Choroid plexus epithelial cell (primary cell): ENCODE measurements at regions not wholly inside any gene's neighbourhood (a gene's known extent, or its start where the extent isn't known, plus 50 kb on each side); places are given as distances from the start of the nearest gene placed in this dataset.
"Not testable (repeated sequence)": the region's sequence is repeated elsewhere in the genome, so short reads cannot be mapped to it uniquely, and the experiment has no call there.

Experiments used
- DNase-seq: peaks from one replicate; pipeline ENCODE4 v3.0.0-alpha.2; 2010; ENCODE audit warnings: low read depth
- H3K4me3 ChIP-seq: 2 replicates; pipeline ENCODE4 v1.5.1; 2011; ENCODE audit warnings: low read depth, mild to moderate bottlenecking, control low read depth, low read length, moderate library complexity
- CTCF ChIP-seq: conservative IDR thresholded peaks from 2 replicates; pipeline ENCODE4 v1.5.1; 2011; ENCODE audit warnings: low read depth, mild to moderate bottlenecking, control low read depth, inconsistent platforms, low read length, moderate library complexity

GRCh38 chr3:174547801-174548435, 311.2 kb upstream of the NAALADL2 start:
- peak; percentile 7 for DNase-seq
- no peak for TF ChIP-seq CTCF
- H3K4me3 ChIP-seq = no peak overlapping the region

GRCh38 chr3:174548841-174549623, 310.1 kb upstream of the NAALADL2 start:
- no peak for DNase-seq
- no peak for TF ChIP-seq CTCF
- no peak overlapping the region for H3K4me3 ChIP-seq

GRCh38 chr3:174581558-174581957, 277.6 kb upstream of the NAALADL2 start:
- peak; percentile 1 for DNase-seq
- no peak overlapping the region for H3K4me3 ChIP-seq
- TF ChIP-seq CTCF = no peak

- TF ChIP-seq CTCF = no peak
- no peak for DNase-seq
These were observed 275.7 kb upstream of the NAALADL2 start for GRCh38 chr3:174583396-174583795.

GRCh38 chr3:174587137-174587536, 272.0 kb upstream of the NAALADL2 start:
- not testable (repeated sequence) for DNase-seq, H3K4me3 ChIP-seq

More at GRCh38 chr3:174583396-174583795, 275.7 kb upstream of the NAALADL2 start:
- H3K4me3 ChIP-seq = no peak overlapping the region

- DNase-seq = no peak
- no peak for TF ChIP-seq CTCF
- H3K4me3 ChIP-seq = no peak overlapping the region
These were observed 262.6 kb upstream of the NAALADL2 start for GRCh38 chr3:174596447-174596982.

GRCh38 chr3:174598885-174599439, 260.2 kb upstream of the NAALADL2 start:
- TF ChIP-seq CTCF = no peak

More at GRCh38 chr3:174598885-174599439, 260.2 kb upstream of the NAALADL2 start:
- no peak for DNase-seq
- no peak overlapping the region for H3K4me3 ChIP-seq
